ENCODE measurements at regions not wholly inside any gene's neighbourhood (a gene's known extent, or its start where the extent isn't known, plus 50 kb on each side); places are given as distances from the start of the nearest gene placed in this dataset.

DNA sequence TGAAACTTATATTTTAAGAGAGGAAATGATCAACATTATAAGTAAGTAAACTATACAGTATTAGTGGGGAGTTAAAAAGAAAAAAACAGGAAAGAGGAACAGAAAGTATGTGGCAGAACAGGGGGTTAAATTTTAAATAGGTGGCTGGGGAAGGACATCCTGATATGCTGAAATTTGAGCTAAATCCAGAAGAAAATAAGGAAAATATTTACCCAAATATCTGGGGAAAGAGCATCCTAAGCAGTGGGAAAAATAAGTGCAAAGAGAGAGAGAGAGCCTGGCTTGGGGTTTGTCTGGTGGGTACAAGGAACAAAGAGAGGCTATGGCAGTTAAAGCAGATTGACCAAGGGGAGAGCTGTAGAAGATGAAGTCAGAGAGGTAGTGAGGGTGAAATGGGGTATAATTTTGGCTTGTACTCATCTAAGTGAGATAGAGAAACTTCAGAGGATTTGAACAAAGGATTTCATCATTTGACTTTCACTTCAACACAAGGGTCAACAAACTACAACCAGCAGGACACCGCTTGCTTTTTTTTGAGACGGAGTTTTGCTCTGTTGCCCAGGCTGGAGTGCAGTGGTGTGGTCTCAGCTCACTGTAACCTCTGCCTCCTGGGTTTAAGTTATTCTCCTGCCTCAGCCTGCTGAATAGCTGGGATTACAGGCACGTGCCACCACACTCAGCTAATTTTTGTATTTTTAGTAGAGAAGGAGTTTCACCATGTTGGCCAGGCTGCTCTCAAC, 328.4 kb upstream of the CNR1 start:
- Mint-ChIP-seq H3K9me3 (peaks cover 10% of the 10 kb centered on the region), H3K4me3 (no peak overlapping the region), H3K4me1 (no peaks in the 10 kb centered on the region), H3K27me3 (ENCODE audit: insufficient read depth) (no peaks in the 10 kb centered on the region), H3K36me3 (ENCODE audit: low read depth) (no peaks in the 10 kb centered on the region), H3K27ac (no peak overlapping the region)
- WGBS, 2 experiments (ENCODE audit: insufficient coverage in 1 of 2, insufficient read length in 1 of 2), result 80 to 89% methylated on average over 1 to 3 of the region's 3 CpGs
- Histone ChIP-seq H3K4me3 (ENCODE audit: low read length) (no peak overlapping the region), H3K4me1 (ENCODE audit: control insufficient read depth, insufficient read depth, low read length) (no peaks in the 10 kb centered on the region), H3K27ac (ENCODE audit: low read depth, low read length) (no peak overlapping the region), H3K9me3 (ENCODE audit: control insufficient read depth, low read length) (peaks cover 20% of the 10 kb centered on the region), H3K27me3 (ENCODE audit: control insufficient read depth, insufficient read depth, low read length, poor library complexity, severe bottlenecking) (no peaks in the 10 kb centered on the region), H3K9ac (ENCODE audit: extremely low read depth, low read length, poor library complexity, severe bottlenecking) (no peak overlapping the region), H3K36me3 (ENCODE audit: control insufficient read depth, insufficient read depth, low read length) (no peaks in the 10 kb centered on the region)
- DNase-seq, result no peak
- TF ChIP-seq, protein P1, sequence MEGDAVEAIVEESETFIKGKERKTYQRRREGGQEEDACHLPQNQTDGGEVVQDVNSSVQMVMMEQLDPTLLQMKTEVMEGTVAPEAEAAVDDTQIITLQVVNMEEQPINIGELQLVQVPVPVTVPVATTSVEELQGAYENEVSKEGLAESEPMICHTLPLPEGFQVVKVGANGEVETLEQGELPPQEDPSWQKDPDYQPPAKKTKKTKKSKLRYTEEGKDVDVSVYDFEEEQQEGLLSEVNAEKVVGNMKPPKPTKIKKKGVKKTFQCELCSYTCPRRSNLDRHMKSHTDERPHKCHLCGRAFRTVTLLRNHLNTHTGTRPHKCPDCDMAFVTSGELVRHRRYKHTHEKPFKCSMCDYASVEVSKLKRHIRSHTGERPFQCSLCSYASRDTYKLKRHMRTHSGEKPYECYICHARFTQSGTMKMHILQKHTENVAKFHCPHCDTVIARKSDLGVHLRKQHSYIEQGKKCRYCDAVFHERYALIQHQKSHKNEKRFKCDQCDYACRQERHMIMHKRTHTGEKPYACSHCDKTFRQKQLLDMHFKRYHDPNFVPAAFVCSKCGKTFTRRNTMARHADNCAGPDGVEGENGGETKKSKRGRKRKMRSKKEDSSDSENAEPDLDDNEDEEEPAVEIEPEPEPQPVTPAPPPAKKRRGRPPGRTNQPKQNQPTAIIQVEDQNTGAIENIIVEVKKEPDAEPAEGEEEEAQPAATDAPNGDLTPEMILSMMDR (conservative IDR thresholded peaks at IDR 0.05), result no peak

DNA sequence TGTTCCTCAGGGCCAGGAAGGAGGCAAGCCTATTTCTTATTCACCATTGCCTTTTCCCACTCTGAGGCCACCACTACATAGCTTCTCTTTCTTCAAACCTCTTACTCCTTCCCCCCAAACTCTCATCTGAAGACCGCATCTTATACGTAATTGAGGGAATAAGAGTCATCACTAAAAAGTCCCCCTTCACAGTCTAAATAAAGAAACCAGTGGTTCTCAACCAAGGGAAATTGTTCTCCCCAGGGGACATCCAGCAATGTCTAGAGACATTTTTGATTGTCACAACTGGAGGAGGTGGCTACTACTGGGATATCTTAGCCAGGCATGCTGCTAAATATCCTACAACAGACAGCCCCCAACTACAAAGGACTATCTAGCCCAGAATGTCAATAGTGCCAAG, 327.6 kb upstream of the CNR1 start:
- WGBS, 2 experiments (ENCODE audit: insufficient coverage in 1 of 2, insufficient read length in 1 of 2), result 94 to 100% methylated on average over 1 to 2 of the region's 2 CpGs
- H3K9me3 Mint-ChIP-seq, result peaks cover 10% of the 10 kb centered on the region

DNA sequence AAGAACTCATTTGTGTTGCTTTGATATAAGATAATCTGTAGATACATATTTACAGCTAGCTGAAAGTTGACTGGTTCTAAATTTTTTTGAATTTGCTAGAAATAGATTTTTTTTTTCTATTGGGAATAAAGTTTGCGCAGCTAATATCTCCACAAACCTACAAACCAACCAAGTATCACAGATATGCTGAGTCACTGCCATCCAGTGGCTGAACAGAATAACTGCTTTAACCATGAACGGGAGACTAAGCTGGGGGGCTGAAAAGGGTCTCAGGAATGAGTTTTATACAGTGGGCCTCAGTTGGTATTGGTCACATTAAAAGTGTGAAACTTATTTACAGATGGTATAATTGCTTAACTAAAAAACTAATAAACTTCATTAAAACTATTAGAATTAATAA, 326.7 kb upstream of the CNR1 start:
- no peak overlapping the region for H3K4me3 ChIP-seq (ENCODE audit: low read length)
- TF ChIP-seq, protein P1 (conservative IDR thresholded peaks at IDR 0.05), result peak; percentile 70
- H3K36me3 Mint-ChIP-seq (ENCODE audit: low read depth), result no peaks in the 10 kb centered on the region
- no peak overlapping the region for H3K4me3 Mint-ChIP-seq
- H3K27me3 Mint-ChIP-seq (ENCODE audit: insufficient read depth), result no peaks in the 10 kb centered on the region
- no peak overlapping the region for H3K27ac ChIP-seq (ENCODE audit: low read depth, low read length)
- H3K9me3 ChIP-seq (ENCODE audit: control insufficient read depth, low read length), result peaks cover 12% of the 10 kb centered on the region
- no peaks in the 10 kb centered on the region for H3K4me1 ChIP-seq (ENCODE audit: control insufficient read depth, insufficient read depth, low read length)
- H3K36me3 ChIP-seq (ENCODE audit: control insufficient read depth, insufficient read depth, low read length), result no peaks in the 10 kb centered on the region
- no peaks in the 10 kb centered on the region for H3K27me3 ChIP-seq (ENCODE audit: control insufficient read depth, insufficient read depth, low read length, poor library complexity, severe bottlenecking)
- no peak overlapping the region for H3K27ac Mint-ChIP-seq
- 86 to 100% methylated on average over 1 to 2 of the region's 2 CpGs for WGBS, 2 experiments (ENCODE audit: insufficient coverage in 1 of 2, insufficient read length in 1 of 2)
- no peaks in the 10 kb centered on the region for H3K4me1 Mint-ChIP-seq
- H3K9me3 Mint-ChIP-seq, result peaks cover 8% of the 10 kb centered on the region
- DNase-seq, result no peak
- H3K9ac ChIP-seq (ENCODE audit: extremely low read depth, low read length, poor library complexity, severe bottlenecking), result no peak overlapping the region

More for the DNA sequence above, 327.6 kb upstream of the CNR1 start:
- H3K4me3 ChIP-seq (ENCODE audit: low read length), result no peak overlapping the region
- TF ChIP-seq, protein P1 (conservative IDR thresholded peaks at IDR 0.05), result no peak
- no peaks in the 10 kb centered on the region for H3K27me3 ChIP-seq (ENCODE audit: control insufficient read depth, insufficient read depth, low read length, poor library complexity, severe bottlenecking)
- Mint-ChIP-seq H3K4me1 (no peaks in the 10 kb centered on the region), H3K27me3 (ENCODE audit: insufficient read depth) (no peaks in the 10 kb centered on the region), H3K36me3 (ENCODE audit: low read depth) (no peaks in the 10 kb centered on the region), H3K4me3 (no peak overlapping the region), H3K27ac (peak overlapping the region; percentile 17)
- H3K36me3 ChIP-seq (ENCODE audit: control insufficient read depth, insufficient read depth, low read length), result no peaks in the 10 kb centered on the region
- no peak for DNase-seq
- no peak overlapping the region for H3K27ac ChIP-seq (ENCODE audit: low read depth, low read length)
- H3K9ac ChIP-seq (ENCODE audit: extremely low read depth, low read length, poor library complexity, severe bottlenecking), result no peak overlapping the region
- H3K4me1 ChIP-seq (ENCODE audit: control insufficient read depth, insufficient read depth, low read length), result no peaks in the 10 kb centered on the region
- H3K9me3 ChIP-seq (ENCODE audit: control insufficient read depth, low read length), result peaks cover 20% of the 10 kb centered on the region

Data from endodermal cell (in vitro differentiated cells).